Epithelial cell of esophagus (primary cell): ENCODE measurements at regions not wholly inside any gene's neighbourhood (a gene's known extent, or its start where the extent isn't known, plus 50 kb on each side); places are given as distances from the start of the nearest gene placed in this dataset.

Source experiments
- DNase-seq: peaks from one replicate; pipeline ENCODE4 v3.0.0; 2010; ENCODE audit warnings: low read depth
- H3K4me3 ChIP-seq: 2 replicates; pipeline ENCODE4 v1.5.1; 2011; ENCODE audit warnings: mild to moderate bottlenecking, low read length, control low read depth
- TF ChIP-seq, protein P1 (sequence below): IDR thresholded peaks from 2 replicates; pipeline ENCODE4 v1.5.1; 2011; ENCODE audit warnings: low read depth, mild to moderate bottlenecking, low read length, control low read depth, inconsistent platforms; ENCODE audit not compliant: insufficient read depth; ENCODE audit errors: missing control alignments

DNA sequence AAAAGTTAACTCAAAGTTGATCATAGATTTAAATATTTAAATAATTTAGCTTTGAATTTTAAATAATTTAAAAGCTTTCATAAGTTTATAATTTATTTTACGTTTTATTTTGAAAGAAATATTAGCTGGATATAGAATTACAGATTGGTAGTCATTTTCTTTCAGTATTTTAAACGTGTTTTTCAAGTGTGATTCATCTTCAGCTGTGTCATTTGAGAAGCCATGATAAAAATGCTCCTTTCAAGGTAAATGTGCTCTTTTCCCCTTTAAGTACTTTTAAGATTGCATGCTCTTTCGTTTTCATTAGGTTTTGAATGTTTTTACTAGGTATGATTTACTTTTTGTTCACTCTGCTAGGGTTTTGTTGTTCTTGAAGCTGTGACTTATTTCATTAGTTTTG lies 116.8 kb upstream of the FIGN start:
- TF ChIP-seq, protein P1, sequence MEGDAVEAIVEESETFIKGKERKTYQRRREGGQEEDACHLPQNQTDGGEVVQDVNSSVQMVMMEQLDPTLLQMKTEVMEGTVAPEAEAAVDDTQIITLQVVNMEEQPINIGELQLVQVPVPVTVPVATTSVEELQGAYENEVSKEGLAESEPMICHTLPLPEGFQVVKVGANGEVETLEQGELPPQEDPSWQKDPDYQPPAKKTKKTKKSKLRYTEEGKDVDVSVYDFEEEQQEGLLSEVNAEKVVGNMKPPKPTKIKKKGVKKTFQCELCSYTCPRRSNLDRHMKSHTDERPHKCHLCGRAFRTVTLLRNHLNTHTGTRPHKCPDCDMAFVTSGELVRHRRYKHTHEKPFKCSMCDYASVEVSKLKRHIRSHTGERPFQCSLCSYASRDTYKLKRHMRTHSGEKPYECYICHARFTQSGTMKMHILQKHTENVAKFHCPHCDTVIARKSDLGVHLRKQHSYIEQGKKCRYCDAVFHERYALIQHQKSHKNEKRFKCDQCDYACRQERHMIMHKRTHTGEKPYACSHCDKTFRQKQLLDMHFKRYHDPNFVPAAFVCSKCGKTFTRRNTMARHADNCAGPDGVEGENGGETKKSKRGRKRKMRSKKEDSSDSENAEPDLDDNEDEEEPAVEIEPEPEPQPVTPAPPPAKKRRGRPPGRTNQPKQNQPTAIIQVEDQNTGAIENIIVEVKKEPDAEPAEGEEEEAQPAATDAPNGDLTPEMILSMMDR = no peak
- DNase-seq = peak; percentile 46
- H3K4me3 ChIP-seq = no peak overlapping the region

DNA sequence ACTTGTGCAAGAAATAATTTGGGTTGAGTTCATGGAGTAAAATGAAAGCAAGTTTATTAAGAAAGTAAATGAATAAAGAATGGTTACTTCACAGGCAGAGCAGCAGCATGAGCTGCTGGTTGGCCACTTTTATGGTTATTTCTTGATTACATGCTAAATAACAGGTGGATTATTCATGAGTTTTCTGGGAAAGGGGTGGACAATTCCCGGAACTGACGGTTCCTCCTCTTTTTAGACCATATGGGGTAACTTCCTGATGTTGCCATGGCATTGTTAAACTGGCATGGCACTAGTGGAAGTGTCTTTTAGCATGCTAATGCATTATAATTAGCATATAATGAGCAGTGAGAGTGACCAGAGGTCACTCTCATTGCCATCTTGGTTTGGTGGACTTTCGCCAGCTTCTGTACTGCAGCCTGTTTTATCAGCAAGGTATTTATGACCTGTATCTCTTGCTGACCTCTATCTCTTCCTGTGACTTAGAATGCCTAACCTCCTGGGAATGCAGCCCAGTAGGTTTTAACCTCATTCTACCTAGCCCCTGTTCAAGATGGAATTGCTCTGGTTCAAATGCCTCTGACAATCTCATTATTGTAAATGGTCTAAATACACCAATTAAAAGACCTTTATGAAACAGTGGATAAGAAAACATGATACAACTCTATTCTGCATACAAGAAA lies 114.1 kb upstream of the FIGN start:
- H3K4me3 ChIP-seq = no peak overlapping the region
- TF ChIP-seq, protein P1 = no peak
- peak; percentile 22 for DNase-seq

DNA sequence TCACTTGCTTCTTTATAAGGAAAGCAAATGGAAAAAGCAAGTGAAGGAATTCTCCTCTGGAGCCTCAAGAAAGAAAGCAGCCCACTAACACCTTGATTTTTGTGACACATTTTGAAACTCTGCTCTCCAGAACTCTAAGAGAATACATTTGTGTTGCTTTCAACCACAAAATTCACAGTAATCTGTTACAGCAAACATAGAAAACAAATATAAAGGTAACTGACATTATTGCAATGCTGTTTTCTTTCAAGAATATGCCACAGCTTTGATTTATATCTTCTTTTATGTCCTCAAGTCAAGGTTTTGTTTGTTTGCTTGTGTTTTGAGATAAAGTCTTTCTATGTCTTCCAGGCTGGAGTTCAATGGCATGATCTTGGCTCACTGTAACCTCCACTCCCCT lies 103.1 kb upstream of the FIGN start:
- TF ChIP-seq, protein P1 = no peak
- DNase-seq = no peak
- H3K4me3 ChIP-seq = no peak overlapping the region

DNA sequence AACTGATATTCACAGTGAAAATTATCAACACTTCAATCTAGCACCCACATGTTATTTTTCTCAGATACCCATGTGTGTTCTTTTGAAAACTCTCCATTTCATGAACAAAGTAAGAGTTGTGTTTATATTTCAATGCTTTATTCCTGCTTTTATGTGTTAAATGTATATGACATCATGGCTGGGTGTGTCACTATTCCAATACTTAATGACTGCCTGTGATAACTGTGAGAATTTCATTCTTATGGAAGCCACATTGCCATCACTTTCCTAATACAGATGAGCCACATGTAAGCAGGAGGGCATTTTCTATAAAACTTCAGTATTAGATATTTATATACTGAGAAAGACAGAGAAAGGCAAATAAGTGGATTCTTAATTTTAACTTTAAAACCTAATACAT lies 100.4 kb upstream of the FIGN start:
- DNase-seq = no peak
- H3K4me3 ChIP-seq = no peak overlapping the region
- TF ChIP-seq, protein P1 = no peak

DNA sequence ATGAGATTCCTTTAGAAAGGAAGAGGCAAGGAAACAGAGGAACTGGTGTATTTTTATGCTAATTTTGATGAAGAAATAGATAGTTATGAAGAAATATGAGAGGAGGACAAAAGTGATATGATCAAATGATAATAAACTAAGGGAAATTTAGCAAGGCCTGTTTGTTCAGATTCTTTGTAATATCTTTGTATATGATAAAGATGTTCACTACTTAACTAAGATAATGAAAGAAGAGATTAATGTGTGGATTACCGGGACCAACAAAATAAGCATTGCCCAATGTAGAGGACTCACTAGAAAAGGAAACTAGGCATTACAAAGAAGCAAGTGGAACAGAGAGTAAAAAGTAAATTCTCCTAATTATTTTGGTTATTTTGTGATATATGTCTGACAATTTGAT lies 99.0 kb upstream of the FIGN start:
- no peak overlapping the region for H3K4me3 ChIP-seq
- DNase-seq = no peak
- TF ChIP-seq, protein P1 = no peak

DNA sequence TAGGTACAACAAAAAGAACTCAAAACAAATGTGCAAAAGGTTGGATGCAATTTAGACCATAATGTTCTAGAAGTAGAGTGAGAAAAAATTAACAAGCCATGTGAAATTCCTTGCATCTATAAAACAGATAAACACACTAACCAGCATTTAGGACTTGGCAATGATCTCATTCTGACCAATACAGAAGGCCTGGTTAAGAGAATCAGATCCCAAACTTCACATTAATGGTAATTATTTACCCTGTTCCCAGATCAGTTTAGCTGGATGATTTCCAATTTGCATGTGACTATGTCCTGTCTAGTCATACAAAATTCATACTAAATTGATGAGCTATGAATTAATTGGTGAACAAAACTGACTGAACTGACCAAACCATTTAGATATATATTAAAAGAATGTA lies 98.4 kb upstream of the FIGN start:
- no peak for DNase-seq
- TF ChIP-seq, protein P1 = no peak
- no peak overlapping the region for H3K4me3 ChIP-seq

DNA sequence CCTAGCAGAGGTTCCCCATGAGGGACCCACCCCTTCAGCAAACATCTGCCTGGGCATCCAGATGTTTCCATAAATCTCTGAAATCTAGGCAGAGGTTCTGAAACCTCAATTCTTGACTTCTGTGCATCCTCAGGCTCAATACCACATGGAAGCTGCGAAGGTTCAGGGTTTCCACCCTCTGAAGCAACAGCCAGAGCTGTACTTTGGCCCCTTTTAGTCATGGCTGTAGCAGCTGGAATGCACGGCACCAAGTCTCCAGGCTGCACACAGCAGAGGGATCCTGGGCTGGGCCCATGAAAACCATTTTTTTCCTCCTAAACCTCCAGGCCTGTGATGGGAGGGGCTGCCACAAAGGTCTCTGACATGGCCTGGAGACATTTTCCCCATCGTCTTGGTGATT lies 93.0 kb upstream of the FIGN start:
- no peak overlapping the region for H3K4me3 ChIP-seq
- no peak for DNase-seq
- TF ChIP-seq, protein P1 = no peak
